Adrenal gland (tissue), 5 donors: ENCODE measurements at regions not wholly inside any gene's neighbourhood (a gene's known extent, or its start where the extent isn't known, plus 50 kb on each side); places are given as distances from the start of the nearest gene placed in this dataset.

ENCODE experiments used
- POLR2A ChIP-seq, 2 donors: fragments of 450-650 bp; IDR thresholded peaks; one replicate each; pipeline ENCODE4 v1.6.1; 2017; ENCODE audit warnings: antibody characterized with exemption in 2 of 2, mild to moderate bottlenecking in 2 of 2, moderate library complexity in 1 of 2
- TF ChIP-seq, protein P1 (sequence below), 6 experiments: fragments of 450-650 bp in 4 of 6; fragments of 200-600 bp in 2 of 6; sonication (generic) in 1 of 6; IDR thresholded peaks; 1 replicate in 5 of 6; 2 replicates in 1 of 6; pipeline versions ENCODE4 v1.5.1 to v1.8.0; 2016 to 2021; ENCODE audit warnings: antibody characterized with exemption in 6 of 6, mild to moderate bottlenecking in 2 of 6, moderate library complexity in 1 of 6
- donor health status: DM: no; HTN: no; CAD: no.

DNA sequence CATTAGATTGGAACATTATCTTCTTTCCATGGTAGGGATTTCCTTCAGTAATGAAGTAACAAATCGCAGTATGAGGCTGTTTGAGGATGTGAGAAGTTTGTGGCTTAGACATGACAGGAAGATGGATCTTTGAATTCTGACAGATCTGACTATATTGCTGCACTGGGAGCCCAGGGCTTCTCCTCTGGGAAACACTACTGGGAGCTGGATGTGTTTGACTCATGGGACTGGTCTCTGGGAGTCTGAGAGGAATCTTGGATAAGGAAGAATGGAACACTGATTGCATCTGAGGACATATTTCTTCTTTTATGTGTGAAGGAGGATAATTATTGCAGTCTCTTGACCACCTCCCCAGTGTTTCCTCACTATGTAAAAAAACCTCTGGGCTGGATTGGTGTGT lies 77.2 kb upstream of the ST6GAL2 start:
- TF ChIP-seq, protein P1, sequence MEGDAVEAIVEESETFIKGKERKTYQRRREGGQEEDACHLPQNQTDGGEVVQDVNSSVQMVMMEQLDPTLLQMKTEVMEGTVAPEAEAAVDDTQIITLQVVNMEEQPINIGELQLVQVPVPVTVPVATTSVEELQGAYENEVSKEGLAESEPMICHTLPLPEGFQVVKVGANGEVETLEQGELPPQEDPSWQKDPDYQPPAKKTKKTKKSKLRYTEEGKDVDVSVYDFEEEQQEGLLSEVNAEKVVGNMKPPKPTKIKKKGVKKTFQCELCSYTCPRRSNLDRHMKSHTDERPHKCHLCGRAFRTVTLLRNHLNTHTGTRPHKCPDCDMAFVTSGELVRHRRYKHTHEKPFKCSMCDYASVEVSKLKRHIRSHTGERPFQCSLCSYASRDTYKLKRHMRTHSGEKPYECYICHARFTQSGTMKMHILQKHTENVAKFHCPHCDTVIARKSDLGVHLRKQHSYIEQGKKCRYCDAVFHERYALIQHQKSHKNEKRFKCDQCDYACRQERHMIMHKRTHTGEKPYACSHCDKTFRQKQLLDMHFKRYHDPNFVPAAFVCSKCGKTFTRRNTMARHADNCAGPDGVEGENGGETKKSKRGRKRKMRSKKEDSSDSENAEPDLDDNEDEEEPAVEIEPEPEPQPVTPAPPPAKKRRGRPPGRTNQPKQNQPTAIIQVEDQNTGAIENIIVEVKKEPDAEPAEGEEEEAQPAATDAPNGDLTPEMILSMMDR (IDR thresholded peaks at IDR 0.05): no peak
- TF ChIP-seq POLR2A (IDR thresholded peaks at IDR 0.05): no peak
